Thyroid gland (tissue), 4 donors: ENCODE measurements at regions not wholly inside any gene's neighbourhood (a gene's known extent, or its start where the extent isn't known, plus 50 kb on each side); places are given as distances from the start of the nearest gene placed in this dataset.

Source experiments
- CTCF ChIP-seq, 6 experiments: fragments of 200-600 bp in 3 of 6; fragments of 450-650 bp in 3 of 6; sonication (generic) in 3 of 6; IDR thresholded peaks; one replicate each; pipeline ENCODE4 v1.5.1; 2016 to 2019; ENCODE audit warnings: antibody characterized with exemption in 6 of 6, mild to moderate bottlenecking in 2 of 6, inconsistent platforms in 1 of 6, moderate library complexity in 1 of 6
- POLR2A ChIP-seq, 2 donors: fragments of 450-650 bp; IDR thresholded peaks; one replicate each; pipeline ENCODE4 v1.6.1; 2017; ENCODE audit warnings: antibody characterized with exemption in 2 of 2, mild to moderate bottlenecking in 2 of 2, moderate library complexity in 1 of 2

- no peak for TF ChIP-seq CTCF (IDR thresholded peaks at IDR 0.05)
- TF ChIP-seq POLR2A (IDR thresholded peaks at IDR 0.05) = no peak
Observed at GRCh38 chr4:35228313-35228712, 1016.0 kb downstream of the ARAP2 start.
